HG03575 (cell line): ENCODE measurements at regions not wholly inside any gene's neighbourhood (a gene's known extent, or its start where the extent isn't known, plus 50 kb on each side); places are given as distances from the start of the nearest gene placed in this dataset.
"Not testable (repeated sequence)": the region's sequence is repeated elsewhere in the genome, so short reads cannot be mapped to it uniquely, and the experiment has no call there.

Experiments used
- ATAC-seq: cut with Tn5 transposase; IDR thresholded peaks from one replicate; pipeline ENCODE4 v1.9.1; 2021; ENCODE audit not compliant: unreplicated experiment, insufficient number of reproducible peaks, low FRiP score; ENCODE audit errors: extremely low read depth

GRCh38 chr9:115650768-115651167 lies 502.8 kb upstream of the PAPPA start:
- ATAC-seq = no peak

- no peak for ATAC-seq
These were observed 502.1 kb upstream of the PAPPA start for GRCh38 chr9:115651461-115651860.

- no peak for ATAC-seq
These were observed 500.4 kb upstream of the PAPPA start for GRCh38 chr9:115653171-115653606.

- ATAC-seq = no peak
These were observed 495.9 kb upstream of the PAPPA start for GRCh38 chr9:115657695-115658094.

- no peak for ATAC-seq
These were observed 488.1 kb upstream of the PAPPA start for GRCh38 chr9:115665519-115665918.

GRCh38 chr9:115668521-115668920 lies 485.1 kb upstream of the PAPPA start:
- ATAC-seq = no peak

GRCh38 chr9:115671236-115671962 lies 482.2 kb upstream of the PAPPA start:
- no peak for ATAC-seq

- no peak for ATAC-seq
These were observed 481.7 kb upstream of the PAPPA start for GRCh38 chr9:115671963-115672305.

- ATAC-seq = no peak
These were observed 480.9 kb upstream of the PAPPA start for GRCh38 chr9:115672477-115673316.

GRCh38 chr9:115673599-115673998 lies 480.0 kb upstream of the PAPPA start:
- ATAC-seq = no peak

- no peak for ATAC-seq
These were observed 479.5 kb upstream of the PAPPA start for GRCh38 chr9:115674091-115674490.

GRCh38 chr9:115675834-115676233 lies 477.8 kb upstream of the PAPPA start:
- no peak for ATAC-seq

- no peak for ATAC-seq
These were observed 473.4 kb upstream of the PAPPA start for GRCh38 chr9:115680231-115680630.

- ATAC-seq = no peak
These were observed 472.0 kb upstream of the PAPPA start for GRCh38 chr9:115681585-115681984.

GRCh38 chr9:115686069-115686468 lies 467.5 kb upstream of the PAPPA start:
- no peak for ATAC-seq

- no peak for ATAC-seq
These were observed 466.2 kb upstream of the PAPPA start for GRCh38 chr9:115687356-115687755.

- no peak for ATAC-seq
These were observed 464.3 kb upstream of the PAPPA start for GRCh38 chr9:115689331-115689730.

- ATAC-seq = no peak
These were observed 462.6 kb upstream of the PAPPA start for GRCh38 chr9:115690786-115691496.

GRCh38 chr9:115691693-115692092 lies 461.9 kb upstream of the PAPPA start:
- ATAC-seq = no peak

- not testable (repeated sequence) for ATAC-seq
These were observed 460.7 kb upstream of the PAPPA start for GRCh38 chr9:115692868-115693267.
